WTC11 (cell line): ENCODE measurements at regions not wholly inside any gene's neighbourhood (a gene's known extent, or its start where the extent isn't known, plus 50 kb on each side); places are given as distances from the start of the nearest gene placed in this dataset.

Experiments
- ATAC-seq: fragments of 200-7000 bp; cut with Tn5 transposase; 2 replicates; pipeline ENCODE4 v1.10.0; 2021; ENCODE audit warnings: mild to moderate bottlenecking, moderate library complexity
- CTCF ChIA-PET: fragments of 300-600 bp; sonication (Branson Sonifier 250); formaldehyde crosslinking; loops from one replicate; lab custom pipeline; 2021; ENCODE audit warnings: antibody characterized with exemption; lab: Charles Lee
- POLR2A ChIA-PET: fragments of 350-600 bp; sonication (Branson Sonifier 250); formaldehyde crosslinking; loops from one replicate; lab custom pipeline; 2021; ENCODE audit warnings: antibody characterized with exemption; lab: Charles Lee
- DNase-seq: peaks from one replicate; pipeline ENCODE4 v3.0.0; 2021; ENCODE audit warnings: low spot score
- H3K27ac Mint-ChIP-seq: 2 replicates; pipeline ENCODE4 v1.8.0; 2021; ENCODE audit warnings: mixed read lengths
- H3K27me3 Mint-ChIP-seq: 2 replicates; pipeline ENCODE4 v1.8.0; 2021; ENCODE audit warnings: low read depth, mild to moderate bottlenecking, moderate library complexity, mixed read lengths
- H3K36me3 Mint-ChIP-seq: 2 replicates; pipeline ENCODE4 v1.8.0; 2021; ENCODE audit warnings: mixed read lengths
- H3K4me1 Mint-ChIP-seq: 2 replicates; pipeline ENCODE4 v1.8.0; 2022; ENCODE audit warnings: mixed read lengths
- H3K4me3 Mint-ChIP-seq: 2 replicates; pipeline ENCODE4 v1.8.0; 2021; ENCODE audit warnings: mild to moderate bottlenecking, moderate library complexity, mixed read lengths
- H3K9me3 Mint-ChIP-seq: 2 replicates; pipeline ENCODE4 v1.8.0; 2021; ENCODE audit warnings: mixed read lengths
- CBFB ChIP-seq: sonication (generic); formaldehyde crosslinking; IDR thresholded peaks from 2 replicates; pipeline ENCODE4 v1.8.1; 2022; ENCODE audit warnings: mild to moderate bottlenecking, low read depth, missing genetic modification reagents
- CREM ChIP-seq: sonication (generic); formaldehyde crosslinking; IDR thresholded peaks from 2 replicates; pipeline ENCODE4 v1.8.1; 2022; ENCODE audit warnings: mild to moderate bottlenecking, missing genetic modification reagents, moderate library complexity
- FOXK1 ChIP-seq: sonication (generic); formaldehyde crosslinking; IDR thresholded peaks from 2 replicates; pipeline ENCODE4 v1.8.0; 2022; ENCODE audit warnings: mild to moderate bottlenecking, moderate library complexity, missing genetic modification reagents
- FOXP1 ChIP-seq: sonication (generic); formaldehyde crosslinking; IDR thresholded peaks from 2 replicates; pipeline ENCODE4 v1.8.0; 2022; ENCODE audit warnings: missing genetic modification reagents, mild to moderate bottlenecking, moderate library complexity, borderline replicate concordance
- IRF2 ChIP-seq: sonication (generic); formaldehyde crosslinking; IDR thresholded peaks from 2 replicates; pipeline ENCODE4 v1.8.0; 2022; ENCODE audit warnings: low read depth, missing genetic modification reagents, borderline replicate concordance
- JAZF1 ChIP-seq: fragments of 250-450 bp; sonication (Bioruptor Pico); IDR thresholded peaks from 2 replicates; pipeline ENCODE4 v1.9.0; 2021; ENCODE audit warnings: moderate library complexity, mild to moderate bottlenecking, inconsistent platforms
- JUN ChIP-seq: sonication (generic); formaldehyde crosslinking; IDR thresholded peaks from 2 replicates; pipeline ENCODE4 v1.8.0; 2023; ENCODE audit warnings: mild to moderate bottlenecking, missing genetic modification reagents
- ZNF138 ChIP-seq: sonication (generic); formaldehyde crosslinking; conservative IDR thresholded peaks from 2 replicates; pipeline ENCODE4 v1.8.1; 2022; ENCODE audit warnings: mild to moderate bottlenecking, moderate library complexity, missing genetic modification reagents
- ZNF232 ChIP-seq: sonication (generic); formaldehyde crosslinking; IDR thresholded peaks from 2 replicates; pipeline ENCODE4 v1.8.0; 2022; ENCODE audit warnings: mild to moderate bottlenecking, missing genetic modification reagents
- ZNF263 ChIP-seq: sonication (generic); formaldehyde crosslinking; IDR thresholded peaks from 2 replicates; pipeline ENCODE4 v1.8.1; 2022; ENCODE audit warnings: low read depth, mild to moderate bottlenecking, moderate library complexity, missing genetic modification reagents
- ZNF671 ChIP-seq: fragments of 250-450 bp; sonication (Bioruptor Pico); IDR thresholded peaks from 2 replicates; pipeline ENCODE4 v1.8.0; 2021; ENCODE audit warnings: mild to moderate bottlenecking
- TF ChIP-seq, protein P1 (sequence below): fragments of 250-450 bp; sonication (Bioruptor Pico); IDR thresholded peaks from 2 replicates; pipeline ENCODE4 v1.9.0; 2021; ENCODE audit warnings: mild to moderate bottlenecking
- TF ChIP-seq, protein P2 (sequence below): sonication (generic); formaldehyde crosslinking; IDR thresholded peaks from 2 replicates; pipeline ENCODE4 v1.8.0; 2022; ENCODE audit warnings: mild to moderate bottlenecking, missing genetic modification reagents
- TF ChIP-seq, protein P3 (sequence below): fragments of 250-450 bp; sonication (Bioruptor Pico); conservative IDR thresholded peaks from 2 replicates; pipeline ENCODE4 v1.9.0; 2021; ENCODE audit warnings: mild to moderate bottlenecking
- TF ChIP-seq, protein P4 (sequence below): sonication (generic); formaldehyde crosslinking; IDR thresholded peaks from 2 replicates; pipeline ENCODE4 v1.8.0; 2022; ENCODE audit warnings: mild to moderate bottlenecking, missing genetic modification reagents
- TF ChIP-seq, protein P5 (sequence below): sonication (generic); formaldehyde crosslinking; IDR thresholded peaks from 2 replicates; pipeline ENCODE4 v1.8.1; 2023; ENCODE audit warnings: mild to moderate bottlenecking, missing genetic modification reagents
- TF ChIP-seq, protein P6 (sequence below): sonication (generic); formaldehyde crosslinking; IDR thresholded peaks from 2 replicates; pipeline ENCODE4 v1.8.1; 2022; ENCODE audit warnings: mild to moderate bottlenecking, missing genetic modification reagents, moderate library complexity, borderline replicate concordance

DNA sequence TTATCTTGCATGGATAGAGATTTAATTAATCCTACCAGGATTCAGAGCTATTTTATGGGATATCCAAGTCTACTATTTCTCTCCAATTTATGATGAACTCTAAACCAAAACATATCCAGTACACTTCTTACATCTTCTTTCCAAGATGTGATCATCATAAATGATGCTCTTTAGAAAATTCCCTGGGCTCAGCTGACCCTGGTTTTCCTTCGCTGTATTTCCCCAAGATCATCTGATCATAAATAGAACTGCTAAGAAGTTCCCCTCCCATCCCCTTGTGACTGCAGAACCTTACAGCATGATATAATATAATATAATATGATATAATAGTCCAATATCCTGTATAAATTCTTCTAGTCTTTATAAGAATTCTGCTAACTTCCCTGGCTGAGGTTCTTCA, 114.6 kb upstream of the LYZL2 start:
- TF ChIP-seq FOXP1: no peak
- no peak for TF ChIP-seq ZNF232 (CRISPR knock-in tag)
- no peak for TF ChIP-seq FOXK1 (CRISPR knock-in tag)
- no peak for TF ChIP-seq ZNF263 (CRISPR knock-in tag)
- TF ChIP-seq, protein P1, sequence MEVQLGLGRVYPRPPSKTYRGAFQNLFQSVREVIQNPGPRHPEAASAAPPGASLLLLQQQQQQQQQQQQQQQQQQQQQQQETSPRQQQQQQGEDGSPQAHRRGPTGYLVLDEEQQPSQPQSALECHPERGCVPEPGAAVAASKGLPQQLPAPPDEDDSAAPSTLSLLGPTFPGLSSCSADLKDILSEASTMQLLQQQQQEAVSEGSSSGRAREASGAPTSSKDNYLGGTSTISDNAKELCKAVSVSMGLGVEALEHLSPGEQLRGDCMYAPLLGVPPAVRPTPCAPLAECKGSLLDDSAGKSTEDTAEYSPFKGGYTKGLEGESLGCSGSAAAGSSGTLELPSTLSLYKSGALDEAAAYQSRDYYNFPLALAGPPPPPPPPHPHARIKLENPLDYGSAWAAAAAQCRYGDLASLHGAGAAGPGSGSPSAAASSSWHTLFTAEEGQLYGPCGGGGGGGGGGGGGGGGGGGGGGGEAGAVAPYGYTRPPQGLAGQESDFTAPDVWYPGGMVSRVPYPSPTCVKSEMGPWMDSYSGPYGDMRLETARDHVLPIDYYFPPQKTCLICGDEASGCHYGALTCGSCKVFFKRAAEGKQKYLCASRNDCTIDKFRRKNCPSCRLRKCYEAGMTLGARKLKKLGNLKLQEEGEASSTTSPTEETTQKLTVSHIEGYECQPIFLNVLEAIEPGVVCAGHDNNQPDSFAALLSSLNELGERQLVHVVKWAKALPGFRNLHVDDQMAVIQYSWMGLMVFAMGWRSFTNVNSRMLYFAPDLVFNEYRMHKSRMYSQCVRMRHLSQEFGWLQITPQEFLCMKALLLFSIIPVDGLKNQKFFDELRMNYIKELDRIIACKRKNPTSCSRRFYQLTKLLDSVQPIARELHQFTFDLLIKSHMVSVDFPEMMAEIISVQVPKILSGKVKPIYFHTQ (CRISPR knock-in tag): no peak
- TF ChIP-seq CREM (CRISPR knock-in tag): no peak
- TF ChIP-seq ZNF138 (CRISPR knock-in tag): no peak
- TF ChIP-seq, protein P2, sequence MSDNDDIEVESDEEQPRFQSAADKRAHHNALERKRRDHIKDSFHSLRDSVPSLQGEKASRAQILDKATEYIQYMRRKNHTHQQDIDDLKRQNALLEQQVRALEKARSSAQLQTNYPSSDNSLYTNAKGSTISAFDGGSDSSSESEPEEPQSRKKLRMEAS (CRISPR knock-in tag): no peak
- TF ChIP-seq, protein P3, sequence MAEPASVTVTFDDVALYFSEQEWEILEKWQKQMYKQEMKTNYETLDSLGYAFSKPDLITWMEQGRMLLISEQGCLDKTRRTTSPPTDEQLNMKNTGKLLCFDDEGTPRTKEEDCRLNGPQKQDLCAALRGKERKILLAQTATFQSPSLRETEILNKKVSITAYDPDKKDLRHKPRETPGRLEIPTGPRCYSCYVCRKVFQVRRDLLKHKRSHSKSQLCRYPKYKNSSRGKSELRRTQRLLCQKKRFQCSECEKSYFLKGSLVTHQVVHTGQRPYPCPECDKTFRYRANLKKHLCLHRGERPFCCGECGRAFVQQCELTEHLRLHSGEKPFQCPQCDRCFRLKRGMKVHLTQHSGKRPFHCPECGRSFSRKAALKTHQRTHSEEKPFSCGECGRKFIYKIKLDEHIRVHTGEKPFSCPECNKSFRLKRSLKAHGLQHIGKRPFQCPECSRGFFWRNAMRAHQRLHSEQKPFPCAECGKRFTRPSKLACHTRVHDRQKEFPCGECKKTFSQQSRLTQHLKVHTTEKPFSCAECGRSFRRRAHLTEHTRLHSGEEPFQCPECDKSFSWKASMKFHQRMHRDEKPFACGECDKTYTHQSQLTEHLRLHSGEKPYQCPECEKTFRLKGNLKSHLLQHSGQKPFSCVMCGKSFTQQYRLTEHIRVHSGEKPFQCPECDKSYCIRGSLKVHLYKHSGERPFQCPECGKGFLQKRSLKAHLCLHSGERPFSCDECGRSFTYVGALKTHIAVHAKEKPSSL (CRISPR knock-in tag): no peak
- TF ChIP-seq JUN (CRISPR knock-in tag): no peak
- TF ChIP-seq, protein P4, sequence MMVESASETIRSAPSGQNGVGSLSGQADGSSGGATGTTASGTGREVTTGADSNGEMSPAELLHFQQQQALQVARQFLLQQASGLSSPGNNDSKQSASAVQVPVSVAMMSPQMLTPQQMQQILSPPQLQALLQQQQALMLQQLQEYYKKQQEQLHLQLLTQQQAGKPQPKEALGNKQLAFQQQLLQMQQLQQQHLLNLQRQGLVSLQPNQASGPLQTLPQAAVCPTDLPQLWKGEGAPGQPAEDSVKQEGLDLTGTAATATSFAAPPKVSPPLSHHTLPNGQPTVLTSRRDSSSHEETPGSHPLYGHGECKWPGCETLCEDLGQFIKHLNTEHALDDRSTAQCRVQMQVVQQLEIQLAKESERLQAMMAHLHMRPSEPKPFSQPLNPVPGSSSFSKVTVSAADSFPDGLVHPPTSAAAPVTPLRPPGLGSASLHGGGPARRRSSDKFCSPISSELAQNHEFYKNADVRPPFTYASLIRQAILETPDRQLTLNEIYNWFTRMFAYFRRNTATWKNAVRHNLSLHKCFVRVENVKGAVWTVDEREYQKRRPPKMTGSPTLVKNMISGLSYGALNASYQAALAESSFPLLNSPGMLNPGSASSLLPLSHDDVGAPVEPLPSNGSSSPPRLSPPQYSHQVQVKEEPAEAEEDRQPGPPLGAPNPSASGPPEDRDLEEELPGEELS (CRISPR knock-in tag): no peak
- TF ChIP-seq JAZF1 (CRISPR knock-in tag): no peak
- TF ChIP-seq, protein P5, sequence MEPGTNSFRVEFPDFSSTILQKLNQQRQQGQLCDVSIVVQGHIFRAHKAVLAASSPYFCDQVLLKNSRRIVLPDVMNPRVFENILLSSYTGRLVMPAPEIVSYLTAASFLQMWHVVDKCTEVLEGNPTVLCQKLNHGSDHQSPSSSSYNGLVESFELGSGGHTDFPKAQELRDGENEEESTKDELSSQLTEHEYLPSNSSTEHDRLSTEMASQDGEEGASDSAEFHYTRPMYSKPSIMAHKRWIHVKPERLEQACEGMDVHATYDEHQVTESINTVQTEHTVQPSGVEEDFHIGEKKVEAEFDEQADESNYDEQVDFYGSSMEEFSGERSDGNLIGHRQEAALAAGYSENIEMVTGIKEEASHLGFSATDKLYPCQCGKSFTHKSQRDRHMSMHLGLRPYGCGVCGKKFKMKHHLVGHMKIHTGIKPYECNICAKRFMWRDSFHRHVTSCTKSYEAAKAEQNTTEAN: no peak
- TF ChIP-seq, protein P6, sequence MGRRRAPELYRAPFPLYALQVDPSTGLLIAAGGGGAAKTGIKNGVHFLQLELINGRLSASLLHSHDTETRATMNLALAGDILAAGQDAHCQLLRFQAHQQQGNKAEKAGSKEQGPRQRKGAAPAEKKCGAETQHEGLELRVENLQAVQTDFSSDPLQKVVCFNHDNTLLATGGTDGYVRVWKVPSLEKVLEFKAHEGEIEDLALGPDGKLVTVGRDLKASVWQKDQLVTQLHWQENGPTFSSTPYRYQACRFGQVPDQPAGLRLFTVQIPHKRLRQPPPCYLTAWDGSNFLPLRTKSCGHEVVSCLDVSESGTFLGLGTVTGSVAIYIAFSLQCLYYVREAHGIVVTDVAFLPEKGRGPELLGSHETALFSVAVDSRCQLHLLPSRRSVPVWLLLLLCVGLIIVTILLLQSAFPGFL (CRISPR knock-in tag): no peak
- TF ChIP-seq CBFB (CRISPR knock-in tag): no peak
- TF ChIP-seq IRF2: no peak
- TF ChIP-seq, all 79 proteins: peak for 0
- no peaks in the 10 kb centered on the region; the same call in 1 of the 2 replicates for H3K36me3 Mint-ChIP-seq
- H3K9me3 Mint-ChIP-seq: peaks cover 9% of the 10 kb centered on the region
- H3K4me3 Mint-ChIP-seq: no peak overlapping the region
- POLR2A ChIA-PET: no interaction called here
- H3K27ac Mint-ChIP-seq: no peak overlapping the region
- CTCF ChIA-PET: no interaction called here
- ATAC-seq (no peak), DNase-seq (no peak)
- no peaks in the 10 kb centered on the region for H3K4me1 Mint-ChIP-seq
- no peaks in the 10 kb centered on the region for H3K27me3 Mint-ChIP-seq

DNA sequence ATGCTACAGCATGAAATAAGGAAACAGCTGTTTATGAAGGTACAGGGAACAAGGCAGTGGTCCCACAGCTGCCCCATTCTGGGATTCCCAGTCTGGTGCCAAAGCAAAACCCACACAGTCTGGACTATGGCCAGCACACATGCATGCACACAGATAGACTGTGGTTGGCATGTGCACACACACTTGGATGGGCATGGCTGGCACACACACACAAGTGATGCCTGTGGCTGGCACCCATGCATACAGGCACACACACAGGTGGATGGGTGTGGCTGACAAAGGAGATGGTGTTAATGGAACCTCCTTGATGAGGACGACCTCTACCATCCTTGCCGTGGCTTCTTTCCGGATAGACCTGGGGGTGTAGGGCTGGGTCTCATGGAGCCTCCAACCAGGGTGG, 114.0 kb upstream of the LYZL2 start:
- Mint-ChIP-seq H3K36me3 (no peaks in the 10 kb centered on the region; the same call in 1 of the 2 replicates), H3K27me3 (no peaks in the 10 kb centered on the region), H3K4me1 (no peaks in the 10 kb centered on the region), H3K9me3 (peaks cover 9% of the 10 kb centered on the region), H3K27ac (no peak overlapping the region), H3K4me3 (no peak overlapping the region)
- POLR2A ChIA-PET: no interaction called here
- TF ChIP-seq FOXP1 (no peak), ZNF671 (CRISPR knock-in tag) (no peak)
- CTCF ChIA-PET: interaction anchor here (0.9 kb wide), 1 partner anchor 9 kb away, joined by 4 read pairs; no protein-coding TSS in a partner anchor
- ATAC-seq (no peak), DNase-seq (no peak)
